Caco-2 (cell line): ENCODE measurements at regions not wholly inside any gene's neighbourhood (a gene's known extent, or its start where the extent isn't known, plus 50 kb on each side); places are given as distances from the start of the nearest gene placed in this dataset.
"Not testable (repeated sequence)": the region's sequence is repeated elsewhere in the genome, so short reads cannot be mapped to it uniquely, and the experiment has no call there.

Experiments used
- BruUV-seq: library from RNA; stranded (reverse); fragments of 400-500 nt; replicated peaks from 2 replicates; lab custom pipeline; 2021; lab: Mats Ljungman, UMichigan
- CTCF ChIA-PET: fragments of 300-600 bp; sonication (Branson Sonifier 250); formaldehyde crosslinking; loops from one replicate; lab custom pipeline; 2022; ENCODE audit warnings: antibody characterized with exemption; lab: Charles Lee
- POLR2A ChIA-PET: fragments of 300-600 bp; sonication (Branson Sonifier 250); formaldehyde crosslinking; loops from one replicate; lab custom pipeline; 2022; ENCODE audit warnings: antibody characterized with exemption; lab: Charles Lee
- DNase-seq, 2 experiments: peaks; one replicate each; pipeline versions ENCODE4 v3.0.0 to v3.0.0-alpha.2; 2020 to 2022
- H3K27me3 ChIP-seq: replicated peaks from 2 replicates; pipeline ENCODE4 v1.6.0; 2011; ENCODE audit warnings: low read length; ENCODE audit not compliant: control insufficient read depth, insufficient read depth
- H3K36me3 ChIP-seq: 2 replicates; pipeline ENCODE4 v1.5.1; 2011; ENCODE audit warnings: low read length; ENCODE audit not compliant: control insufficient read depth, insufficient read depth
- H3K4me1 ChIP-seq: fragments of 250-450 bp; sonication (Bioruptor Pico); 2 replicates; pipeline ENCODE4 v1.5.1; 2020; ENCODE audit warnings: mild to moderate bottlenecking
- H3K4me3 ChIP-seq: 2 replicates; pipeline ENCODE4 v1.5.1; 2011; ENCODE audit warnings: low read depth, mild to moderate bottlenecking, control low read depth, low read length
- H3K9me3 ChIP-seq: fragments of 250-450 bp; sonication (Bioruptor Pico); 2 replicates; pipeline ENCODE4 v1.5.1; 2020; ENCODE audit warnings: mild to moderate bottlenecking, moderate library complexity
- H3K27ac Mint-ChIP-seq: one replicate; pipeline ENCODE4 v1.8.0; 2022; ENCODE audit warnings: mixed read lengths; ENCODE audit not compliant: unreplicated experiment
- H3K27me3 Mint-ChIP-seq: one replicate; pipeline ENCODE4 v1.8.0; 2022; ENCODE audit warnings: mixed read lengths; ENCODE audit not compliant: insufficient read depth, unreplicated experiment
- H3K36me3 Mint-ChIP-seq: one replicate; pipeline ENCODE4 v1.8.0; 2022; ENCODE audit warnings: mild to moderate bottlenecking, mixed read lengths; ENCODE audit not compliant: insufficient read depth, unreplicated experiment
- H3K4me1 Mint-ChIP-seq: one replicate; pipeline ENCODE4 v1.8.0; 2022; ENCODE audit warnings: low read depth, mixed read lengths; ENCODE audit not compliant: unreplicated experiment
- H3K4me3 Mint-ChIP-seq: one replicate; pipeline ENCODE4 v1.8.0; 2022; ENCODE audit warnings: mild to moderate bottlenecking, moderate library complexity, mixed read lengths; ENCODE audit not compliant: unreplicated experiment
- H3K9me3 Mint-ChIP-seq: one replicate; pipeline ENCODE4 v1.8.0; 2022; ENCODE audit warnings: mixed read lengths; ENCODE audit not compliant: unreplicated experiment
- intact Hi-C: fragments of 100-400 bp; cut with micrococcal nuclease; formaldehyde crosslinking; loops from one replicate; pipeline ENCODE4 v1.10.0; 2022; ENCODE audit not compliant: unreplicated experiment
- TF ChIP-seq, protein P1 (sequence below), 2 experiments: fragments of 200-600 bp in 1 of 2; IDR thresholded peaks; 1 replicate in 1 of 2; 2 replicates in 1 of 2; pipeline versions ENCODE4 v1.5.1 to v1.8.0; 2011 to 2022; ENCODE audit warnings: antibody characterized with exemption in 1 of 2, control low read depth in 1 of 2, inconsistent platforms in 1 of 2, low read depth in 1 of 2, low read length in 1 of 2, mild to moderate bottlenecking in 1 of 2, moderate library complexity in 1 of 2; ENCODE audit not compliant: insufficient read depth in 1 of 2, severe bottlenecking in 1 of 2, unreplicated experiment in 1 of 2

DNA sequence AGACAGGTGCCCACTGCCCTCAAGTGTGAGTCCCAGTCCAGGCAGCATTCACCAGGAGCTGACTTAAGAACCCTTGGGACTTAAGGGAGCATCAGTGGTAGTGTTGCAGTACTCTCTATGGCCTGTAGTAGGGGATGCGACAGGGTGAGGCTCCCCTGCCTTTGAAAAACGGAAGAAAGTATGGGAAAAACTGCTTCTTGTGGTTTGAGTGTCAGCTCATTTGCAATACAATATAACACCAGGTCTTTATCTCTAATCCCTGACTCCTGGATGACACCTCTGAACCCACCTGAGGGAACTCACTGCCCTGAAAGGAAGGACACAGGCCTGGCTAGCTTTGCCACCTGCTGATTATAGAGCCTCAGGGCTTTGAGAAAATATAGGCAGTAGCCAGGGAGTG lies 176.0 kb downstream of the SMARCA1 start:
- POLR2A ChIA-PET: no interaction called here
- TF ChIP-seq, protein P1, sequence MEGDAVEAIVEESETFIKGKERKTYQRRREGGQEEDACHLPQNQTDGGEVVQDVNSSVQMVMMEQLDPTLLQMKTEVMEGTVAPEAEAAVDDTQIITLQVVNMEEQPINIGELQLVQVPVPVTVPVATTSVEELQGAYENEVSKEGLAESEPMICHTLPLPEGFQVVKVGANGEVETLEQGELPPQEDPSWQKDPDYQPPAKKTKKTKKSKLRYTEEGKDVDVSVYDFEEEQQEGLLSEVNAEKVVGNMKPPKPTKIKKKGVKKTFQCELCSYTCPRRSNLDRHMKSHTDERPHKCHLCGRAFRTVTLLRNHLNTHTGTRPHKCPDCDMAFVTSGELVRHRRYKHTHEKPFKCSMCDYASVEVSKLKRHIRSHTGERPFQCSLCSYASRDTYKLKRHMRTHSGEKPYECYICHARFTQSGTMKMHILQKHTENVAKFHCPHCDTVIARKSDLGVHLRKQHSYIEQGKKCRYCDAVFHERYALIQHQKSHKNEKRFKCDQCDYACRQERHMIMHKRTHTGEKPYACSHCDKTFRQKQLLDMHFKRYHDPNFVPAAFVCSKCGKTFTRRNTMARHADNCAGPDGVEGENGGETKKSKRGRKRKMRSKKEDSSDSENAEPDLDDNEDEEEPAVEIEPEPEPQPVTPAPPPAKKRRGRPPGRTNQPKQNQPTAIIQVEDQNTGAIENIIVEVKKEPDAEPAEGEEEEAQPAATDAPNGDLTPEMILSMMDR (IDR thresholded peaks at IDR 0.05; ENCODE audit: insufficient read depth in 1 of 2, low read depth in 1 of 2, low read length in 1 of 2, severe bottlenecking in 1 of 2, unreplicated experiment in 1 of 2): no peak
- no peak for DNase-seq
- Mint-ChIP-seq H3K36me3 (no peaks in the 10 kb centered on the region), H3K9me3 (peaks cover 9% of the 10 kb centered on the region), H3K27me3 (no peaks in the 10 kb centered on the region), H3K27ac (no peak overlapping the region), H3K4me1 (no peaks in the 10 kb centered on the region), H3K4me3 (no peak overlapping the region)
- Histone ChIP-seq H3K4me3 (no peak overlapping the region), H3K9me3 (no peaks in the 10 kb centered on the region), H3K36me3 (no peaks in the 10 kb centered on the region), H3K27me3 (no peaks in the 10 kb centered on the region), H3K4me1 (no peaks in the 10 kb centered on the region)
- intact Hi-C loops: no loop called here
- CTCF ChIA-PET: no interaction called here
- no TSS peak for BruUV-seq

DNA sequence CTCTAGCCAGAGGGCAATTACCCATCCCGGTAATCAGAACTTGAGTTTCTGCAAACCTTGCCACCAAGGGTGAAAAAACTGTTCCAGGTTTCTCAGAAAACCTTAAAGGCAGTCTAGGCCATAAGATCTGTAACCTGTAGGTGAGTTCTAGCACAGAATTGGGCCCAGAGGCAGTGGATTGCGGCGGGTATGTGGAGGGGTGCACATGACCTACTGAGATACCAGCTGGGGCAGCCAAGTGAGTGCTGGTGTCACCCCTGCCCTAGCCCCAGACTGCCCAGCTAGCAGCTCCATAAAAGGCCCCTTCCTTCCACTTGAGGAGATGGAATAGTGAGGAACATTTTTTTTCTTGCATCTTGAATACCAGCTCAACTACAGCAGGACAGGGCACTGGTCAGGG lies 176.7 kb downstream of the SMARCA1 start:
- H3K27me3 Mint-ChIP-seq: no peaks in the 10 kb centered on the region
- H3K4me1 ChIP-seq: no peaks in the 10 kb centered on the region
- H3K4me1 Mint-ChIP-seq: no peaks in the 10 kb centered on the region
- no peaks in the 10 kb centered on the region for H3K9me3 ChIP-seq
- no peak overlapping the region for H3K27ac Mint-ChIP-seq
- H3K36me3 Mint-ChIP-seq: no peaks in the 10 kb centered on the region
- CTCF ChIA-PET: no interaction called here
- BruUV-seq: no TSS peak
- TF ChIP-seq, protein P1 (IDR thresholded peaks at IDR 0.05; ENCODE audit: insufficient read depth in 1 of 2, low read depth in 1 of 2, low read length in 1 of 2, severe bottlenecking in 1 of 2, unreplicated experiment in 1 of 2): no peak
- H3K36me3 ChIP-seq: no peaks in the 10 kb centered on the region
- H3K9me3 Mint-ChIP-seq: peaks cover 9% of the 10 kb centered on the region
- POLR2A ChIA-PET: no interaction called here
- no peak overlapping the region for H3K4me3 ChIP-seq
- H3K27me3 ChIP-seq: no peaks in the 10 kb centered on the region
- no peak for DNase-seq
- intact Hi-C loops: no loop called here
- no peak overlapping the region for H3K4me3 Mint-ChIP-seq

DNA sequence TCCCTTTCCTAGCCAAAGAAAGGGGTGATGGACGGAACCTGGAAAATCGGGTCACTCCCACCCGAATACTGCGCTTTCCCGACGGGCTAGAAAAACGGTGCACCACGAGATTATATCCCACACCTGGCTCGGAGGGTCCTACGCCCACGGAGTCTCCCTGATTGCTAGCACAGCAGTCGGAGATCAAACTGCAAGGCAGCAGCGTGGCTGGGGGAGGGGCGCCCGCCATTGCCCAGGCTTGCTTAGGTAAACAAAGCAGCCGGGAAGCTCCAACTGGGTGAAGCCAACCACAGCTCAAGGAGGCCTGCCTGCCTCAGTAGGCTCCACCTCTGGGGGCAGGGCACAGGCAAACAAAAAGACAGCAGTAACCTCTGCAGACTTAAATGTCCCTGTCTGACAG lies 186.0 kb downstream of the SMARCA1 start:
- BruUV-seq: not testable (repeated sequence)

DNA sequence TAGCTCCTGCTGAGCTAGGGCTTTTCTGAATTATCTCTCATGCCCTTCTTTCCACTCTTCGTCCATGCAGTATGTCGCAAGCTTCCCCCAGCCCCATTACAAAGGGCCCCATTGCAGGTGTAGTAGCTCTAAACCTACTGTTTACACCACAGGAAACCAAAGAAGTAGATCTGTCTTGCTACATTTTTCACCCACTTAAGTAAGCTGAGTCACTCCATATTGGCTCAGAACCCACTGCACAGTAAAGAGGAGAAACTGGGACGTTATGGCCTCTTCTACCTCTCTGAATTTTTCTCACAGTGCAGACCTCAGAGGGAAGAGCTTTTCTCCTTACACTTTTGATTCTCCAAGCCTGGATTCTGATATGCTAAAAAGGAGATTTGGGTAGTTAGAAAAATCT lies 200.2 kb downstream of the SMARCA1 start:
- Mint-ChIP-seq H3K27ac (no peak overlapping the region), H3K4me1 (no peaks in the 10 kb centered on the region), H3K9me3 (no peaks in the 10 kb centered on the region), H3K27me3 (peaks cover 2% of the 10 kb centered on the region), H3K4me3 (no peak overlapping the region), H3K36me3 (no peaks in the 10 kb centered on the region)
- no peak for DNase-seq
- CTCF ChIA-PET: no interaction called here
- H3K27me3 ChIP-seq: no peaks in the 10 kb centered on the region
- no peaks in the 10 kb centered on the region for H3K36me3 ChIP-seq
- intact Hi-C loops: no loop called here
- TF ChIP-seq, protein P1 (IDR thresholded peaks at IDR 0.05; ENCODE audit: insufficient read depth in 1 of 2, low read depth in 1 of 2, low read length in 1 of 2, severe bottlenecking in 1 of 2, unreplicated experiment in 1 of 2): no peak
- no peaks in the 10 kb centered on the region for H3K9me3 ChIP-seq
- no peaks in the 10 kb centered on the region for H3K4me1 ChIP-seq
- POLR2A ChIA-PET: no interaction called here
- H3K4me3 ChIP-seq: no peak overlapping the region
- no TSS peak for BruUV-seq

More for the DNA sequence above, 186.0 kb downstream of the SMARCA1 start:
- H3K4me3 Mint-ChIP-seq, H3K9me3 ChIP-seq, H3K4me1 ChIP-seq, DNase-seq, intact Hi-C loops, H3K27me3 Mint-ChIP-seq, POLR2A ChIA-PET, H3K27me3 ChIP-seq, H3K4me3 ChIP-seq, H3K36me3 ChIP-seq, H3K4me1 Mint-ChIP-seq, H3K36me3 Mint-ChIP-seq, H3K27ac Mint-ChIP-seq, CTCF ChIA-PET, H3K9me3 Mint-ChIP-seq: not testable (repeated sequence)
